Activated CD4-positive, alpha-beta T cell treated with anti-CD3 and anti-CD28 coated beads, Interleukin-2, amount 10 ng/mL, durations not matched to agents 7 days and 5 days (primary cell): ENCODE measurements at regions not wholly inside any gene's neighbourhood (a gene's known extent, or its start where the extent isn't known, plus 50 kb on each side); places are given as distances from the start of the nearest gene placed in this dataset.

Experiments
- CTCF ChIA-PET: fragments of 350-600 bp; sonication (Branson Sonifier 250); formaldehyde crosslinking; loops from one replicate; lab custom pipeline; 2021; ENCODE audit warnings: antibody characterized with exemption; lab: Charles Lee
- POLR2A ChIA-PET: fragments of 350-600 bp; sonication (Branson Sonifier 250); formaldehyde crosslinking; loops from one replicate; lab custom pipeline; 2021; ENCODE audit warnings: antibody characterized with exemption; lab: Charles Lee
- DNase-seq: peaks from one replicate; pipeline ENCODE4 v3.0.0-alpha.2; 2020
- H3K27ac Mint-ChIP-seq: one replicate; pipeline ENCODE4 v1.8.0; 2021; ENCODE audit warnings: mild to moderate bottlenecking, moderate library complexity, mixed read lengths
- H3K27me3 Mint-ChIP-seq: one replicate; pipeline ENCODE4 v1.8.0; 2021; ENCODE audit warnings: mixed read lengths
- H3K36me3 Mint-ChIP-seq: one replicate; pipeline ENCODE4 v1.8.0; 2021; ENCODE audit warnings: low read depth, mixed read lengths
- H3K4me1 Mint-ChIP-seq: one replicate; pipeline ENCODE4 v1.8.0; 2021; ENCODE audit warnings: mixed read lengths
- H3K4me3 Mint-ChIP-seq: one replicate; pipeline ENCODE4 v1.8.0; 2021; ENCODE audit warnings: mild to moderate bottlenecking, moderate library complexity, mixed read lengths
- H3K9me3 Mint-ChIP-seq: one replicate; pipeline ENCODE4 v1.8.0; 2021; ENCODE audit warnings: mixed read lengths

DNA sequence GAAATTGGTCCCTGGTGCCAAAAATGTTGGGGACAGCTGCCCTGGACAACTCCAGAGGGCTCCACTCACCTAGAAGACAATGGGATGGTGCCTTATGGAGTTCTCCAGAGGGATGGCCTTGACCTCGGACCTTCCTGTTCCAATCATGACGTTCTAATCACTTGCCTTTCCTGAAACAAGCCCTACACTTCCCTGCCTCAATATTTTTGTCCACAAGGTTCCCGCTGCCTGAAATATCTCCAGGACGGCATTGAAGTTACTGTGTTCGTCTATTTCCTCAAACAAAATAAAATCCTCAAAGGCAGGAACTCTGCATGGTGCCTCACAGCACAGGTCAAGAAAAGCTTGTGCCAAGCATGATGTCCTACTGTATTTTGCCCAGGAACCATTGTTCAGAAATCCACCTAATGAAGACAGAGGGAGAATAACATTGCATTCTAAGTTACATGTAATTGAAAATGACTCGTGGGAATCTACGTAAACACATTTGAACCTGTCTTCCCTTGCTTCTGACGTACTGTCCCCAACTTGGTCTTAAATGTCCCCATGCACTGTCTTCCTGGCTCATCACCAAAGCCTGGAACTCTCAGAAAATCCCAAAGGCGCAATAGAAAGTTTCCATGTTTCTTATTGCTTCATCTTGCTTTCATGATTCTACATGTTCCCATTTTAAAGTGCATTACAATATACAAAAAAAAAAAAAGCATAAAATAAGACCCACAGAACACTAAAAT lies 342.3 kb upstream of the NRP1 start:
- H3K4me1 Mint-ChIP-seq = no peaks in the 10 kb centered on the region
- H3K9me3 Mint-ChIP-seq = no peaks in the 10 kb centered on the region
- POLR2A ChIA-PET = no interaction called here
- no peak overlapping the region for H3K4me3 Mint-ChIP-seq
- H3K27me3 Mint-ChIP-seq = no peaks in the 10 kb centered on the region
- no peak overlapping the region for H3K27ac Mint-ChIP-seq
- no peaks in the 10 kb centered on the region for H3K36me3 Mint-ChIP-seq
- DNase-seq = no peak
- CTCF ChIA-PET = no interaction called here

DNA sequence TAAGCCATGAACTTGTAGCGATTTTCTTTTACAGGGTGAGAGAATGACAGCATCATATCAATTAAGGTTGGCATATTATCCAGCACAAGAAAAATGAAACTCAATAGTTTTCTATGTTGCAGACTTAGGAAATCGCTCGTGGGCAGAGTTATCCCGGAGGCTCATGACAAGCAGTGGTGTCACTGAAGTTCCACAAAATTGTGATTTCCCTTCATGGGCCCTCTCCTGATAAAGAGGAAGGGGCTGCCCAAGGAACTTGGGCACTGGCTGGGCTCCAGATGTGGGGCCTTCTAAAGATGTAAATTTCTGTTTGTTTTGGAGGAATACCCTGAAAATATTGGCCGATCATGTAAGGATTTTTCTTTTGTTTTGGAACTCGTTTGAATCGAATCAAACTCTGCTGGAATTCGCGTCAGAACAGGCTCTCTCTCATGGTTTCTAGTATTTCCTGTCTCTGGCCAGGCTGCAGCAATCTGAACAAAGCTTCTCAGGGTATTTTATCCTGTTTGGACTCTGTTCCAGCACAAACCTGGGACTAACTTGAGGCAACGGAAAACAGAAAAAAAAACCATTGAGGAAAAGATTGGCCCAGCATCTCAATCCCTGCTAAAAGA lies 340.6 kb upstream of the NRP1 start:
- DNase-seq = no peak
- POLR2A ChIA-PET = no interaction called here
- H3K4me3 Mint-ChIP-seq = no peak overlapping the region
- CTCF ChIA-PET = no interaction called here
- H3K36me3 Mint-ChIP-seq = no peaks in the 10 kb centered on the region
- H3K27ac Mint-ChIP-seq = no peak overlapping the region
- no peaks in the 10 kb centered on the region for H3K27me3 Mint-ChIP-seq
- H3K4me1 Mint-ChIP-seq = no peaks in the 10 kb centered on the region
- H3K9me3 Mint-ChIP-seq = no peaks in the 10 kb centered on the region

DNA sequence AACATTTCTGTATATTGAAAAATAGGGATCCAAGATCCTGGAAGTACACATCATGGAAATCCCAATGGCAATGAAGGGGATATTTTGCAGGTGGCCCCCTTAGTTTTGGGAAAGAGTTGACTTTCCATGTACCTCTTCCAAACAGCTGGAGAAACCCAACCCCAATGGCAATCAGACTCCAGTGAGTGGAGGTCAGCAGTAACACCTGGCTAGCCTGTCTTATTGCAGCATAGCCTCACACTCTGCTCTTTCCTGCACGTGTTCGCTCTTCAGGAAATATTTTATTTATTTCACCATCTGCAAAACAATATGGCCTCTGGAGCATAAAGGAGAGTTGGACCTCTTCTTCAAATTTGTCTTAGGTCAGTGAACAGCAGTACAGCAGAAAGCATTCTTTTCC lies 340.0 kb upstream of the NRP1 start:
- no peak overlapping the region for H3K27ac Mint-ChIP-seq
- no peaks in the 10 kb centered on the region for H3K36me3 Mint-ChIP-seq
- POLR2A ChIA-PET = no interaction called here
- H3K4me1 Mint-ChIP-seq = no peaks in the 10 kb centered on the region
- no peak for DNase-seq
- no peaks in the 10 kb centered on the region for H3K27me3 Mint-ChIP-seq
- CTCF ChIA-PET = no interaction called here
- no peak overlapping the region for H3K4me3 Mint-ChIP-seq
- H3K9me3 Mint-ChIP-seq = no peaks in the 10 kb centered on the region

- no peaks in the 10 kb centered on the region for H3K9me3 Mint-ChIP-seq
- no peak overlapping the region for H3K27ac Mint-ChIP-seq
- no peaks in the 10 kb centered on the region for H3K4me1 Mint-ChIP-seq
- no peak for DNase-seq
- ChIA-PET CTCF (no interaction called here), POLR2A (no interaction called here)
- no peaks in the 10 kb centered on the region for H3K36me3 Mint-ChIP-seq
- H3K27me3 Mint-ChIP-seq = no peaks in the 10 kb centered on the region
- no peak overlapping the region for H3K4me3 Mint-ChIP-seq
Observed at GRCh38 chr10:33673839-33674415, 339.5 kb upstream of the NRP1 start.

DNA sequence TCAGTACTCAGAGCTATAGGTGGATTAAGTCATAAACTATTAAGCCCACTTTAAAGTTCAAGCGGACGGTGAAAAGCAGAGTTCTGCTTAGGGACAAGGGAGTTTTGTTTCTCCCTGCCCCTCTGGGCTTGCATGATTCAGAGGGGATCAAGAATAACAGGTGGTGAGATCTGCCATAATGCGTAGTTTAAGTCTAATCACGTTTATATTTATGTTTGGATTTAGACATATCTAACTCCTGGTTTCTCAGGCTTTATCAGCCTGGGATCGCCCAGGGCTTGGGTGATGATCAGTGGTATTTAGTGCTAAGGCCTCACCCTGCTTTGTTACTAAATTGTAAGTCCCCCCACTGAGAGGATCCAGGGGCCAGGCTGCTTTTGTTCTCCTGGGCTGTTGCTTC lies 335.4 kb upstream of the NRP1 start:
- ChIA-PET POLR2A (no interaction called here), CTCF (no interaction called here)
- no peak overlapping the region for H3K27ac Mint-ChIP-seq
- H3K9me3 Mint-ChIP-seq = peaks cover 7% of the 10 kb centered on the region
- H3K4me1 Mint-ChIP-seq = peaks cover 5% of the 10 kb centered on the region
- H3K27me3 Mint-ChIP-seq = no peaks in the 10 kb centered on the region
- DNase-seq = no peak
- no peak overlapping the region for H3K4me3 Mint-ChIP-seq
- no peaks in the 10 kb centered on the region for H3K36me3 Mint-ChIP-seq

DNA sequence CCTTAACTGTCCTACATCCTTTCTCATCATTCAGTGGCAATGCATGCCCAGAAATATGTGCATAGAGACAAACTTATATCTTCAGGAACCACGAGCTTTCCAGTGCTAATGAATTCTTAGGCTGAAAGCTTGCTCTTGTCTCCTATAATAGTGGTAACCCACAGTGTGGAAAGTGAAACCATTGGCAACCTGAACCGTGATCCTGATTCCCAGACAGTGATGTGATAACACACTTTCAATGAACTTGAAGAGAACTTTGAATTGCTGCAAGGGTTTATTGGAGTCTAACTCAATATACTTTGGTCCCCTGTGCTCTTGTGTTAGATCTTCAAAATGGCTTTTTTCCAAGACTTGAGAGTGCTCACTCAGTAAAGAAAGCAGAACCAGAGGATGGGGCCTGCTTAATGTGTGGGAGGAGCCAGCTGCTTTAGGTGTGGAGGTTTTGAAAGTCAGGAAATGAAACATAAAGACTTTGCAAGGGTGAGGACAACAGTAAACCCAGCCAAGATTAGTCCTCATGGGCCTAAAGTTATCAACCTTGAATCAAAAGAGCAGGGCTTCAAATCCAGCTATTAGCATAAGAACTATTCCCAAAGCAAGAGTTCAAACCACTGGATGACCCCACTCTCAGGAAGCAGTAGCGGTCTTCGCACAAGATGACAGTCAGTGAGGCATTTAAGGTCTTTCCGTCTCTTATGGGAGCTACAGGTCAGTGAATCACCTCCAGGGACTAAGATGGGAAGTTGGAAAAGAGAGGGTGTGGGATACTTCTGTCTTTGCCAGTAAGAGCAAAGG lies 332.4 kb upstream of the NRP1 start:
- Mint-ChIP-seq H3K4me3 (no peak overlapping the region), H3K27ac (no peak overlapping the region), H3K4me1 (peaks cover 5% of the 10 kb centered on the region), H3K9me3 (peaks cover 17% of the 10 kb centered on the region), H3K36me3 (no peaks in the 10 kb centered on the region), H3K27me3 (peaks cover 3% of the 10 kb centered on the region)
- CTCF ChIA-PET = no interaction called here
- POLR2A ChIA-PET = no interaction called here
- no peak for DNase-seq

GRCh38 chr10:33665501-33665900 lies 331.0 kb upstream of the NRP1 start:
- Mint-ChIP-seq H3K4me3 (no peak overlapping the region), H3K9me3 (peaks cover 17% of the 10 kb centered on the region), H3K27ac (no peak overlapping the region), H3K36me3 (no peaks in the 10 kb centered on the region), H3K27me3 (peaks cover 5% of the 10 kb centered on the region), H3K4me1 (peaks cover 5% of the 10 kb centered on the region)
- ChIA-PET POLR2A (no interaction called here), CTCF (no interaction called here)
- DNase-seq = no peak

DNA sequence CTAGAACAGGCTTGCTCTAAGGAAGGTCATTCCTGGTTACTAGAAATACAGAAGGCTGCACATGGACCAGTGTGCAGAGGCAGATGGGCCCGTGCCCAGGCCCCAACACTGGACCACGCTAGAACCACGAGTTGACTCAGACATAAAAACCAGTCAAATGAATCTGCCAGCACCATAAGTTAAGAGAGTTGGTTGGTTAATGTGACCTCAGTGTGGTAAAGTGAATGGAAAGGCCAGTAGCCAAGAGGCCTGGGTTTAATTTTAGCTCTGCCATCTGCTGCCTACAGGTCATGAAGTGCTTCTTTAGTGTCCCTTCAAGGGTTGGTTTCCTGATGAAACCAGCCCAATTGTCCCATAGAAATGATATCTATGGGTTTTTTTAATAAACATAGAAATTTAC lies 329.6 kb upstream of the NRP1 start:
- peaks cover 5% of the 10 kb centered on the region for H3K27me3 Mint-ChIP-seq
- no peak for DNase-seq
- H3K4me3 Mint-ChIP-seq = no peak overlapping the region
- peaks cover 17% of the 10 kb centered on the region for H3K9me3 Mint-ChIP-seq
- CTCF ChIA-PET = no interaction called here
- peaks cover 5% of the 10 kb centered on the region for H3K4me1 Mint-ChIP-seq
- H3K27ac Mint-ChIP-seq = no peak overlapping the region
- no peaks in the 10 kb centered on the region for H3K36me3 Mint-ChIP-seq
- POLR2A ChIA-PET = no interaction called here

- Mint-ChIP-seq H3K27ac (no peak overlapping the region), H3K9me3 (peaks cover 15% of the 10 kb centered on the region), H3K36me3 (no peaks in the 10 kb centered on the region), H3K4me1 (no peaks in the 10 kb centered on the region), H3K4me3 (no peak overlapping the region), H3K27me3 (peaks cover 5% of the 10 kb centered on the region)
- no peak for DNase-seq
- POLR2A ChIA-PET = no interaction called here
- CTCF ChIA-PET = no interaction called here
Observed at GRCh38 chr10:33661580-33662336, 327.3 kb upstream of the NRP1 start.

DNA sequence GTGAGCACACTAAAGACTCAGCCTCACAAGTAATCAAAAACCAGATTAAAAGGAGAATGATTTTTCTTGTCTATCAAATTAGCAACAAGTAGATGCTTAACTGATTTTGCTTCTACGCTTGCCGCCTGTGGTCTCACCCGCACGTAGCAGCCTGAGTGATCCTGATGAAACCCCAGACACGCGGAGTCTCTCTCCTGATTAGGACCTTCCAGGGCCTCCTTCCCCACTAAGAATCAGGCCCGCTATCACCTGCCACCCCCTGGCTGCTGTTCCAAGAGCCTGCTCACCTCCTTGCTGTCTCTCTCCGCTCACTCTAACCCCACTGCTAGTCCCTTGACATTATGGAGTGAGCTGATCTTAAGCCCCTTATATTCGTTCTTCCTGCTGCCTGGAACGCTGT lies 325.9 kb upstream of the NRP1 start:
- H3K36me3 Mint-ChIP-seq = no peaks in the 10 kb centered on the region
- H3K4me3 Mint-ChIP-seq = no peak overlapping the region
- peaks cover 5% of the 10 kb centered on the region for H3K27me3 Mint-ChIP-seq
- no peak overlapping the region for H3K27ac Mint-ChIP-seq
- ChIA-PET POLR2A (no interaction called here), CTCF (no interaction called here)
- H3K9me3 Mint-ChIP-seq = peaks cover 10% of the 10 kb centered on the region
- no peaks in the 10 kb centered on the region for H3K4me1 Mint-ChIP-seq
- no peak for DNase-seq

GRCh38 chr10:33657913-33658312 lies 323.4 kb upstream of the NRP1 start:
- Mint-ChIP-seq H3K4me1 (peaks cover 1% of the 10 kb centered on the region), H3K27ac (no peak overlapping the region), H3K9me3 (no peaks in the 10 kb centered on the region), H3K4me3 (no peak overlapping the region), H3K27me3 (peaks cover 5% of the 10 kb centered on the region), H3K36me3 (no peaks in the 10 kb centered on the region)
- no peak for DNase-seq
- ChIA-PET POLR2A (no interaction called here), CTCF (no interaction called here)

DNA sequence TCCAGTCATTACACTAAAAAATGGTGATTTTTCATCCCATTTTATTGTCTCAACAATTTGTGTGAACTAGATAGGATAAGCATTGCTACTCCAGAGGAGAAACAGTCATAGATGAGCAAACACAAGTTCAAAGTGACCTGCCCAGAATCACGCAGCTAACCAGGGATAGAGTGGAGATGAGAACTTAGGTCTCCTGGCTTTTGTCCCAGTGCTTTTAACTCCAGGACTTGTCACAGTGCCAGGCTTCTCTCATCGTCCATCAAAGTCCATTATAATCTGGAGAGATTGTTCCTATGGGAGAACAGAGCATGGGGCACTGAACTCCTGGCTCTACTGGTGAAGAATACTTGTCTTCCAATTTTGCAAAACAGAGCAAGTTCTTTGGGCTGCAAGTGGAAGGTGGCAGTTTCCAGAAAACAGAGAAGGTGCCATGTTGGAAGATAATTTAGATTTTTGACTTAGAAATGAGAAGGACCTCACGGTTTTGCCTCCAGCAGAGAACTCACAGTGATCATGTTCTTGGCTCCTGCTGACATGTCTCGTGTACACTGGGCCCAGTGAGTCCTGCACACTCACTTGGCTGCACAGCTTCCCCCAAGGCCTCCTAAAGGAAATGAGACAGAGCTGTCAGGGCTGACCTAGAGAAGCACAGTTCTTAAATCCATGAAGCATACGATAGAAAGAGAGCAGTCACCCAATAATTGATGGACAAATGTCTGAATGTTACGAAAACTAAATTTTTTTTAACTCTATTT lies 322.9 kb upstream of the NRP1 start:
- no peak for DNase-seq
- no peak overlapping the region for H3K4me3 Mint-ChIP-seq
- no peaks in the 10 kb centered on the region for H3K36me3 Mint-ChIP-seq
- POLR2A ChIA-PET = no interaction called here
- peaks cover 3% of the 10 kb centered on the region for H3K9me3 Mint-ChIP-seq
- peaks cover 1% of the 10 kb centered on the region for H3K4me1 Mint-ChIP-seq
- H3K27ac Mint-ChIP-seq = no peak overlapping the region
- H3K27me3 Mint-ChIP-seq = peaks cover 5% of the 10 kb centered on the region
- CTCF ChIA-PET = no interaction called here
